IPS-20b (cell line): ENCODE measurements at regions not wholly inside any gene's neighbourhood (a gene's known extent, or its start where the extent isn't known, plus 50 kb on each side); places are given as distances from the start of the nearest gene placed in this dataset.

Experiments
- H3K27ac ChIP-seq: one replicate; pipeline ENCODE4 v1.5.1; 2013; ENCODE audit warnings: low read length
- H3K27me3 ChIP-seq: 2 replicates; pipeline ENCODE4 v1.6.1; 2013; ENCODE audit warnings: mild to moderate bottlenecking, low read length, inconsistent platforms; ENCODE audit not compliant: insufficient read depth
- H3K36me3 ChIP-seq: 2 replicates; pipeline ENCODE4 v1.6.1; 2013; ENCODE audit warnings: low read depth, mild to moderate bottlenecking, inconsistent platforms, low read length, moderate library complexity; ENCODE audit not compliant: insufficient read depth
- H3K4me1 ChIP-seq: 2 replicates; pipeline ENCODE4 v1.6.1; 2013; ENCODE audit warnings: mild to moderate bottlenecking, control low read depth, inconsistent platforms, low read length, moderate library complexity; ENCODE audit not compliant: insufficient read depth
- H3K4me3 ChIP-seq: 2 replicates; pipeline ENCODE4 v1.5.1; 2013; ENCODE audit warnings: mild to moderate bottlenecking, low read length, inconsistent platforms
- H3K9ac ChIP-seq: 2 replicates; pipeline ENCODE4 v1.6.1; 2013; ENCODE audit warnings: low read depth, mild to moderate bottlenecking, inconsistent platforms, low read length, moderate library complexity
- H3K9me3 ChIP-seq: 2 replicates; pipeline ENCODE4 v1.6.1; 2013; ENCODE audit warnings: mild to moderate bottlenecking, low read depth, low read length, inconsistent platforms; ENCODE audit not compliant: insufficient read depth

- no peak overlapping the region for H3K4me3 ChIP-seq
- H3K36me3 ChIP-seq: no peaks in the 10 kb centered on the region
- no peak overlapping the region for H3K27ac ChIP-seq
- H3K9ac ChIP-seq: no peak overlapping the region
- H3K9me3 ChIP-seq: no peaks in the 10 kb centered on the region
- H3K27me3 ChIP-seq: no peaks in the 10 kb centered on the region
- no peaks in the 10 kb centered on the region for H3K4me1 ChIP-seq
Observed at GRCh38 chr12:97616946-97617345, 154.3 kb downstream of the RMST start.

DNA sequence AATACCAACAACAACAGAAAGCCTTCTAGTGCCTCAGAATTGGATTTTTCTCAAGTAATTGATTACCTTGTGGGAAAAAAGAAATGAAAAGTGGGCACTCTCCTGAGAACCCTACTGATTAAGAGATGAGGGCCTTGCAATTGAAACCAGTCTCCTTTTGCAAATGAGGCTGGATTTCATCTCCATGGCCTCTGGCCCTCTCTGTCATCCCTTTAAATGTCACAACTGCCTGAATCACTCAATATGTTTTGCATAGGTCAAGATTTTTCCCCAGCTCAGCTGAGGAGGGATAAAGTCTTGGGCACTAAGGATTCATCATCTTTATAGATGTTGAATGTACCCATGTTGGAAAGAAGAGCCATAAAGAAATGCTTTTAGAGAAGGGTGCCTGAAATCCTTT is 166.4 kb downstream of the RMST start:
- H3K9ac ChIP-seq: no peak overlapping the region
- H3K36me3 ChIP-seq: no peaks in the 10 kb centered on the region
- no peak overlapping the region for H3K27ac ChIP-seq
- H3K4me3 ChIP-seq: no peak overlapping the region
- no peaks in the 10 kb centered on the region for H3K4me1 ChIP-seq
- H3K27me3 ChIP-seq: no peaks in the 10 kb centered on the region
- H3K9me3 ChIP-seq: no peaks in the 10 kb centered on the region

- Histone ChIP-seq H3K9me3 (no peaks in the 10 kb centered on the region), H3K4me3 (no peak overlapping the region), H3K36me3 (no peaks in the 10 kb centered on the region), H3K27ac (no peak overlapping the region), H3K27me3 (no peaks in the 10 kb centered on the region), H3K4me1 (no peaks in the 10 kb centered on the region), H3K9ac (no peak overlapping the region)
Observed at GRCh38 chr12:97629382-97629781, 166.8 kb downstream of the RMST start.

DNA sequence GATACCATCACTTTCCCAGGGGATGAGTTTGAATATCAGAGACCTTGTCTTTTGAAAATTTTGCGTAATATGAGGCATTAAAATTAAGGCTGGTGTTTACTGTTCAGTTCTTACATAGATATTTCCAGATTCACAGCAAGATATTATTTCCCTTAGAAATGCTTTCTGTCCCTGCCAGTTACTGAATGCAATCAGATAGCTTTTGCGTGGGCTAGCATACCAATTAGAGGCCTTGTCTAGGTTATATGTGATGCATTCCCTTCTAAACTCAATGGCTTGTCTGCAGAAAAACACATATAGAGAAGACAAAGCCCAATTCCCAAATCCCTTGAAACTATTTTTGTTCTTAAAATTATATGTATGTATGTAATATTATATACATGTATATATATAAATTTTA is 167.8 kb downstream of the RMST start:
- no peaks in the 10 kb centered on the region for H3K27me3 ChIP-seq
- H3K9ac ChIP-seq: no peak overlapping the region
- no peaks in the 10 kb centered on the region for H3K36me3 ChIP-seq
- H3K9me3 ChIP-seq: no peaks in the 10 kb centered on the region
- H3K4me1 ChIP-seq: no peaks in the 10 kb centered on the region
- no peak overlapping the region for H3K4me3 ChIP-seq
- H3K27ac ChIP-seq: no peak overlapping the region

DNA sequence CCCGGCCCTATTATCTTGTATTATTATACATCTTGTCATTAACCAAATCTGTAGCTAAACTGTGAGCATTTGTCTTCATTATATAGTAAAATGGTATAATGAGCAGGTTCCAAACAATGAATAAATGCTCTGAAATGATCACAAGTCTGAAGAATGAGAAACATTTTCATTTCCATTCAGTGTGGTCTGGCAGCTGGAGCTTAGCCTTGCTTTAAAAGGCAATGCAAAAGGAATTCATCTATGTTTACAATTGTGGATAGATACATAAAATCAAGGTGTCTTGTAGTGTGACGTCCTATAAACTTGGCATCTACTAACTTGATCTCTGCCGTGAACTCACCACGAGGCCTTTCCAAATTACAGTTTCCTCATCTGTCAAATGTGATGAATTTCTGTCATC is 168.3 kb downstream of the RMST start:
- H3K9ac ChIP-seq: no peak overlapping the region
- H3K36me3 ChIP-seq: no peaks in the 10 kb centered on the region
- no peaks in the 10 kb centered on the region for H3K9me3 ChIP-seq
- H3K27me3 ChIP-seq: no peaks in the 10 kb centered on the region
- no peaks in the 10 kb centered on the region for H3K4me1 ChIP-seq
- no peak overlapping the region for H3K4me3 ChIP-seq
- H3K27ac ChIP-seq: no peak overlapping the region

DNA sequence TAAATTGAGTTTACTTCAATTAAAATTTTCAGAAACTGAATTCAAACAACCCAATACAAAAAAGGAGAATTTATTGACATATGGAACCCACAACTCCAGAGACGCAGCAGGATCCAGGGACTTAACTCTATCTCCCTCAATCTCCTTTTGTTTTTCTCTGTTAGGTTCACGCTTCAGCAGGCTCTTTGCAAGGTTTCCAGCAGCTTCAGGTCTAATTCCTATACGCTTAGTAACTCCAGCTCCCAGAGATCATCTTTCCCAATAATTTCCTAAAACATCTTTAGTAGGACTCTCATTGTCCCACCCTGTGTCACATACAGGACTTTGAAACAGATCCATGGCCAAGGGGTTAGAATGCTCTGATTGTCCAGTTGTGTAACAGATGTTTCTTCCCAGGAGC is 175.2 kb downstream of the RMST start:
- H3K4me3 ChIP-seq: no peak overlapping the region
- no peak overlapping the region for H3K27ac ChIP-seq
- H3K9me3 ChIP-seq: no peaks in the 10 kb centered on the region
- peaks cover 5% of the 10 kb centered on the region; the same call in 1 of the 2 replicates for H3K4me1 ChIP-seq
- no peaks in the 10 kb centered on the region for H3K27me3 ChIP-seq
- H3K9ac ChIP-seq: no peak overlapping the region
- no peaks in the 10 kb centered on the region for H3K36me3 ChIP-seq

DNA sequence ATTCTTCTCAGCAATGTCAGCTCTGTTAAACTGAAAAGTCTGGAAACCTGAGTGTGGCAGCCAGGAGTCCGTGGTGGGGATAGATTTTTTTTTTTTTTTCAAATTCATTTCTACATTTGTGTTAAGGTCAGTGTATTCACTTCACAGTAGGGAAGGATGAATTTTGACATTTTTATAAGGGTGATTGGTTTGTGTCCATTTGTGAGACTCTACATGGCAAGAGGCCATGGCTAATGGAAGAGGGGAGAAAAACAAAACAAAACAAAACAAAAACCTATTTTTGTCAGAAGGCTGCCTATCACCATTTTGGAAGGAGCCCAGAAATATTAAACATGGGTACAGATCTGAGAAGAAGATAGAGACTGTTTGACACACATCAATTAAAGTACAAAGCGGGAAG is 176.1 kb downstream of the RMST start:
- Histone ChIP-seq H3K4me3 (no peak overlapping the region), H3K9me3 (no peaks in the 10 kb centered on the region), H3K36me3 (no peaks in the 10 kb centered on the region), H3K4me1 (peaks cover 5% of the 10 kb centered on the region; the same call in 1 of the 2 replicates), H3K27me3 (no peaks in the 10 kb centered on the region), H3K9ac (no peak overlapping the region), H3K27ac (no peak overlapping the region)

- no peak overlapping the region for H3K4me3 ChIP-seq
- peaks cover 5% of the 10 kb centered on the region; the same call in 1 of the 2 replicates for H3K4me1 ChIP-seq
- H3K9ac ChIP-seq: no peak overlapping the region
- no peaks in the 10 kb centered on the region for H3K9me3 ChIP-seq
- no peaks in the 10 kb centered on the region for H3K27me3 ChIP-seq
- no peaks in the 10 kb centered on the region for H3K36me3 ChIP-seq
- no peak overlapping the region for H3K27ac ChIP-seq
Observed at GRCh38 chr12:97639702-97640101, 177.1 kb downstream of the RMST start.

GRCh38 chr12:97640826-97641225 is 178.2 kb downstream of the RMST start:
- no peak overlapping the region for H3K4me3 ChIP-seq
- H3K9ac ChIP-seq: no peak overlapping the region
- no peaks in the 10 kb centered on the region for H3K36me3 ChIP-seq
- H3K9me3 ChIP-seq: no peaks in the 10 kb centered on the region
- peaks cover 5% of the 10 kb centered on the region; the same call in 1 of the 2 replicates for H3K4me1 ChIP-seq
- H3K27ac ChIP-seq: no peak overlapping the region
- H3K27me3 ChIP-seq: no peaks in the 10 kb centered on the region

- no peak overlapping the region for H3K27ac ChIP-seq
- H3K36me3 ChIP-seq: no peaks in the 10 kb centered on the region
- no peaks in the 10 kb centered on the region for H3K27me3 ChIP-seq
- no peak overlapping the region for H3K4me3 ChIP-seq
- 0 out of 2 replicates have a peak, but pooled peaks cover 5% of the 10 kb centered on the region for H3K4me1 ChIP-seq
- no peak overlapping the region for H3K9ac ChIP-seq
- H3K9me3 ChIP-seq: no peaks in the 10 kb centered on the region
Observed at GRCh38 chr12:97642911-97643310, 180.3 kb downstream of the RMST start.

GRCh38 chr12:97643924-97644323 is 181.3 kb downstream of the RMST start:
- H3K36me3 ChIP-seq: no peaks in the 10 kb centered on the region
- peaks cover 7% of the 10 kb centered on the region; the same call in 1 of the 2 replicates for H3K9me3 ChIP-seq
- no peak overlapping the region for H3K9ac ChIP-seq
- H3K27me3 ChIP-seq: no peaks in the 10 kb centered on the region
- H3K4me1 ChIP-seq: 0 out of 2 replicates have a peak, but pooled peaks cover 5% of the 10 kb centered on the region
- no peak overlapping the region for H3K27ac ChIP-seq
- no peak overlapping the region for H3K4me3 ChIP-seq

DNA sequence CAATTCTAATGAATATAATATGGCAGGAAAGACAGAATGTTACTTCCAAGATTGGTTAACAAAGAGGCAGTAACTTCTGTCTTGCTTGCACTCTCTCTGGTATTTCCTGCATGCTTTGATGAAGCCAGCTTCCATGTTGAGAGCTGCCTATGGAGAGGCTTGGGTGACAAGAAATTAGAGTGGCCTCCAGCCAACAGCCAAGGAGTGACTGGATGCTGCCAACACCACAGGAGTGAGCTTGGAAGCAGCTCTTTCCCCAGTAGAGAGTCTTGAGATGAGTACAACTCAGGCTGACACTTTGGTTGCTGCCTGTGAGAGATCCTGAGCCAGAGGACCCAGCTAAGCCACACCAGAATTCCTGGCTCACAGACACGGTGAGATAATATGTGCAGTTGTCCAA is 183.1 kb downstream of the RMST start:
- no peak overlapping the region for H3K27ac ChIP-seq
- H3K9ac ChIP-seq: no peak overlapping the region
- no peaks in the 10 kb centered on the region for H3K27me3 ChIP-seq
- H3K36me3 ChIP-seq: no peaks in the 10 kb centered on the region
- no peaks in the 10 kb centered on the region for H3K4me1 ChIP-seq
- H3K9me3 ChIP-seq: peaks cover 13% of the 10 kb centered on the region; the same call in 1 of the 2 replicates
- no peak overlapping the region for H3K4me3 ChIP-seq

DNA sequence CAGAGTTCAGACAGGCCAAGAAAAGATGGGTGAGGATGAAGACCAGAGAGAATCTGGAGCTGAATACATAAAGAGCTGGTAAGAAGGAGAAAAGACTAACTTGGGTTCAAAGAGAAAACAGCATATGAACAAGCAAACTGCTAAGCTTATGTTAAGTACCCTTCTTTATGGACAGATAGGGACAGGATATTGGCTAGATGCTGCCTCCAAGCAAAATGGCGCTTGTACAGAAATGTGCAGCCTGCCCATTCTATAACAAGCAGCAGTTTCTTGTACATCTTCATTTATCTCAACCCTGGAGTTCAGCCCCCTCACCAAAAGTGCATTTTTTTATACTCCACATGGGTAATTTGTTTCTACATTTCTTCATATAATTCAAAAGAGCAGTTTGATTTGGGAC is 184.5 kb downstream of the RMST start:
- Histone ChIP-seq H3K9me3 (peaks cover 13% of the 10 kb centered on the region; the same call in 1 of the 2 replicates), H3K4me3 (no peak overlapping the region), H3K4me1 (no peaks in the 10 kb centered on the region), H3K27me3 (no peaks in the 10 kb centered on the region), H3K9ac (no peak overlapping the region), H3K36me3 (no peaks in the 10 kb centered on the region), H3K27ac (no peak overlapping the region)
